Lung (tissue), 11 donors: ENCODE measurements at regions not wholly inside any gene's neighbourhood (a gene's known extent, or its start where the extent isn't known, plus 50 kb on each side); places are given as distances from the start of the nearest gene placed in this dataset.

Source experiments
- ATAC-seq: fragments of 200-7000 bp; cut with Tn5 transposase; one replicate; pipeline ENCODE4 v1.9.1; 2020; ENCODE audit warnings: moderate number of reproducible peaks; ENCODE audit not compliant: insufficient read depth, low FRiP score
- DNase-seq, 3 donors: peaks; one replicate each; pipeline ENCODE4 v3.0.0-alpha.2; 2013 to 2017
- H3K27ac ChIP-seq, 2 donors: one replicate each; pipeline ENCODE4 v1.5.1; 2013; ENCODE audit warnings: mild to moderate bottlenecking in 2 of 2, moderate library complexity in 2 of 2, control low read depth in 1 of 2, inconsistent platforms in 1 of 2, low read depth in 1 of 2, low read length in 1 of 2
- H3K27me3 ChIP-seq, 3 donors: one replicate each; pipeline ENCODE4 v1.5.1; 2013; ENCODE audit warnings: low read length in 2 of 3; ENCODE audit not compliant: control insufficient read depth in 3 of 3, insufficient read depth in 3 of 3
- H3K36me3 ChIP-seq, 4 donors: one replicate each; pipeline ENCODE4 v1.5.1; 2013; ENCODE audit warnings: low read length in 4 of 4, mild to moderate bottlenecking in 1 of 4, moderate library complexity in 1 of 4; ENCODE audit not compliant: control insufficient read depth in 4 of 4, insufficient read depth in 4 of 4
- H3K4me1 ChIP-seq, 5 donors: one replicate each; pipeline ENCODE4 v1.5.1; 2013; ENCODE audit warnings: low read length in 5 of 5, mild to moderate bottlenecking in 2 of 5, moderate library complexity in 1 of 5; ENCODE audit not compliant: control insufficient read depth in 5 of 5, insufficient read depth in 5 of 5
- H3K4me3 ChIP-seq: one replicate; pipeline ENCODE4 v1.5.1; 2013; ENCODE audit warnings: mild to moderate bottlenecking, control low read depth, moderate library complexity
- H3K9ac ChIP-seq, 2 donors: one replicate each; pipeline ENCODE4 v1.5.1; 2013; ENCODE audit warnings: low read length in 2 of 2, control low read depth in 1 of 2; ENCODE audit not compliant: insufficient read depth in 1 of 2
- H3K9me3 ChIP-seq, 4 donors: one replicate each; pipeline ENCODE4 v1.5.1; 2013; ENCODE audit warnings: low read length in 3 of 4, mild to moderate bottlenecking in 1 of 4, moderate library complexity in 1 of 4; ENCODE audit not compliant: control insufficient read depth in 4 of 4, insufficient read depth in 3 of 4
- WGBS, 2 donors: extraction: QIAGEN DNeasy Blood & Tissue Kit; methylation state at CpG; one replicate each; pipeline ENCODE4 v1.1.7; 2013; 5-methylcytosine and 5-hydroxymethylcytosine counted together
- TF ChIP-seq, protein P1 (sequence below): IDR thresholded peaks from 2 replicates; pipeline ENCODE4 v1.5.1; 2012; ENCODE audit warnings: mild to moderate bottlenecking; ENCODE audit errors: control extremely low read depth, extremely low read depth
- donor health status: control.
- donor health status: control.
- donor health status: Bipolar disorder and iron deficiency.
- donor health status: healthy.
- donor health status: DM: yes; HTN: yes; CAD: no.

- no peak for DNase-seq
- TF ChIP-seq, protein P1, sequence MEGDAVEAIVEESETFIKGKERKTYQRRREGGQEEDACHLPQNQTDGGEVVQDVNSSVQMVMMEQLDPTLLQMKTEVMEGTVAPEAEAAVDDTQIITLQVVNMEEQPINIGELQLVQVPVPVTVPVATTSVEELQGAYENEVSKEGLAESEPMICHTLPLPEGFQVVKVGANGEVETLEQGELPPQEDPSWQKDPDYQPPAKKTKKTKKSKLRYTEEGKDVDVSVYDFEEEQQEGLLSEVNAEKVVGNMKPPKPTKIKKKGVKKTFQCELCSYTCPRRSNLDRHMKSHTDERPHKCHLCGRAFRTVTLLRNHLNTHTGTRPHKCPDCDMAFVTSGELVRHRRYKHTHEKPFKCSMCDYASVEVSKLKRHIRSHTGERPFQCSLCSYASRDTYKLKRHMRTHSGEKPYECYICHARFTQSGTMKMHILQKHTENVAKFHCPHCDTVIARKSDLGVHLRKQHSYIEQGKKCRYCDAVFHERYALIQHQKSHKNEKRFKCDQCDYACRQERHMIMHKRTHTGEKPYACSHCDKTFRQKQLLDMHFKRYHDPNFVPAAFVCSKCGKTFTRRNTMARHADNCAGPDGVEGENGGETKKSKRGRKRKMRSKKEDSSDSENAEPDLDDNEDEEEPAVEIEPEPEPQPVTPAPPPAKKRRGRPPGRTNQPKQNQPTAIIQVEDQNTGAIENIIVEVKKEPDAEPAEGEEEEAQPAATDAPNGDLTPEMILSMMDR, result no peak
- H3K9me3 ChIP-seq, result peaks cover 0 to 2% (median 0%) of the 10 kb centered on the region in 4 donors
- H3K36me3 ChIP-seq, result no peaks in the 10 kb centered on the region
- H3K4me1 ChIP-seq, result no peaks in the 10 kb centered on the region
- 86% methylated on average over 3 of the region's 3 CpGs for WGBS, 2 donors
- H3K4me3 ChIP-seq, result no peak overlapping the region
- H3K27me3 ChIP-seq, result no peaks in the 10 kb centered on the region
- no peak overlapping the region for H3K27ac ChIP-seq
- H3K9ac ChIP-seq, result no peak overlapping the region
- no peak for ATAC-seq
Observed at GRCh38 chr6:12544821-12545565, 171.6 kb upstream of the PHACTR1 start.

DNA sequence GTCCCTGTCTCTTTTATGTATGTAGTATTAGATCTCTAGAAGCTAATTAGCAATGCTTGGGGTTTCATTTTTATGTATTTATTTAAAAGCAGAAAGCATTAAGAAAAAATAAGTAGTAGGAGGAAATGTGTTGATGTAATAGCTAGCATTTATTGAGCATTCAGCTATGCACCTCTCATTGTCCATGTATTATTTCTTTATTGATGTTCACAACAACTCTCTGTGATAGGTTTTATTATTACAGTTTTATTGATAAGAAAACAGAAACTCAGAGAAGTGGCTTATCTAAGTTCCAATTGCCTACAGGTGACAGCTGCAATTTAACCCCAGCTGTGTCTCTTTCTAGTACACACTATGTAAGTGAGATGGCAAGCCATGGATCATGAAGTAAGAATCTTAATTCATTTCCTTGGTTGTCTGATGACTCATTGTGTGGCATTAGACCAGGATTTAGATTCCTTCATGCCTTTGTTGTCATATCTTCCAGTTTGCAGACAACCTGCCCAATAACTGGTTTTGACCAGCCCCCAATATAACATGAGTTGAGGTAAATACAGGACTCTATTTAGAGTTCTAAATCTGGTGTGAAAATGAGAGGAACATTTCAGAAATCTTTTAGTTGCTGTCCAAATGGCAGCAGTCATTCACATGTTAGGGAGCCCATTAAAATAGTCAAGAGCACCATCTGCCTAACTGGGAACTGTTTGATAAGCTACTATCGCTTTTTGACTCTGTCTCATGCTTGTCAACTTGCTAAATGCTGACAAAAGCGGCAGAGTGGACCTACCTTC, 170.8 kb upstream of the PHACTR1 start:
- H3K27me3 ChIP-seq, result no peaks in the 10 kb centered on the region
- H3K9ac ChIP-seq, result no peak overlapping the region
- no peak overlapping the region for H3K4me3 ChIP-seq
- DNase-seq, result no peak
- no peaks in the 10 kb centered on the region for H3K36me3 ChIP-seq
- no peaks in the 10 kb centered on the region for H3K4me1 ChIP-seq
- ATAC-seq, result no peak
- no peak overlapping the region for H3K27ac ChIP-seq
- H3K9me3 ChIP-seq, result peaks cover 0 to 2% (median 0%) of the 10 kb centered on the region in 4 donors
- TF ChIP-seq, protein P1, result no peak
- 87 to 91% methylated on average over 2 of the region's 2 CpGs for WGBS, 2 donors

DNA sequence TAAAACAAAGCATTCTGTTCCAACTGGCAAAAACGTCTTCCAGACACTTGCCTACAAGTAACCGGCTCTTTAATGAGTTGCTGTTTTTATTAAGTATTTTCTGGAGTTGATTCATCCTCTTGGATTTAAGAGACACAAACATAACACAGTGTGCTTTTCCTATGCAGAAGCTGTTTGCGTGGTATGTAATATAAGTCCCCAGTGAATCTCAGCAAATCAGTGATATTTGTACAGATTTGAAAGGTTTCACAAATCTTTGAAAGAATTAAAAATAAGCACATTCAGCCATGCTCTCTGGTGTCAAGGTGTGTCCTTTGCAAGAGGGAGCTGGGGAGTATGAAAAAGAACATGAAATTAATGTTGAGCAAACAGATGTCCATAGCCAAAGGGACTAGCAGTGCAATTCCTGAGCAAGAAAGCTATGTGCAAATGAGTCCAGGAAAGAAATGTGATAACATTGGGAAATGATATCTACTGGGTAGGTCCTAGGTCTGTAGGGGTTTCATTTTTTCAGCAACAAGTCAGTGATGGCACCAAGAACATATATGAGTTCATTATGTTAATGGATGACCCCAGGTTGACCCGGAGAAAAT, 170.1 kb upstream of the PHACTR1 start:
- TF ChIP-seq, protein P1, result no peak
- no peaks in the 10 kb centered on the region for H3K27me3 ChIP-seq
- no peak overlapping the region for H3K4me3 ChIP-seq
- H3K27ac ChIP-seq, result no peak overlapping the region
- H3K9ac ChIP-seq, result no peak overlapping the region
- DNase-seq (no peak), ATAC-seq (no peak)
- WGBS, 2 donors, result 87 to 96% methylated on average over 4 of the region's 4 CpGs
- peaks cover 0 to 2% (median 0%) of the 10 kb centered on the region in 4 donors for H3K9me3 ChIP-seq
- H3K4me1 ChIP-seq, result no peaks in the 10 kb centered on the region
- no peaks in the 10 kb centered on the region for H3K36me3 ChIP-seq
